Kidney epithelial cell (primary cell): ENCODE measurements at regions not wholly inside any gene's neighbourhood (a gene's known extent, or its start where the extent isn't known, plus 50 kb on each side); places are given as distances from the start of the nearest gene placed in this dataset.

Source experiments
- DNase-seq: peaks from one replicate; pipeline ENCODE4 v3.0.0-alpha.2; 2010; ENCODE audit warnings: low read depth
- H3K27me3 ChIP-seq: 2 replicates; pipeline ENCODE4 v1.6.0; 2011; ENCODE audit warnings: low read length; ENCODE audit not compliant: control insufficient read depth, insufficient read depth
- H3K36me3 ChIP-seq: 2 replicates; pipeline ENCODE4 v1.5.1; 2011; ENCODE audit warnings: low read length; ENCODE audit not compliant: control insufficient read depth, insufficient read depth
- H3K4me3 ChIP-seq: 2 replicates; pipeline ENCODE4 v1.5.1; 2011; ENCODE audit warnings: low read depth, mild to moderate bottlenecking, control low read depth, low read length
- TF ChIP-seq, protein P1 (sequence below): IDR thresholded peaks from 2 replicates; pipeline ENCODE4 v1.5.1; 2011; ENCODE audit warnings: mild to moderate bottlenecking, moderate library complexity, low read length, control low read depth, inconsistent platforms; ENCODE audit not compliant: insufficient read depth, poor library complexity, severe bottlenecking

DNA sequence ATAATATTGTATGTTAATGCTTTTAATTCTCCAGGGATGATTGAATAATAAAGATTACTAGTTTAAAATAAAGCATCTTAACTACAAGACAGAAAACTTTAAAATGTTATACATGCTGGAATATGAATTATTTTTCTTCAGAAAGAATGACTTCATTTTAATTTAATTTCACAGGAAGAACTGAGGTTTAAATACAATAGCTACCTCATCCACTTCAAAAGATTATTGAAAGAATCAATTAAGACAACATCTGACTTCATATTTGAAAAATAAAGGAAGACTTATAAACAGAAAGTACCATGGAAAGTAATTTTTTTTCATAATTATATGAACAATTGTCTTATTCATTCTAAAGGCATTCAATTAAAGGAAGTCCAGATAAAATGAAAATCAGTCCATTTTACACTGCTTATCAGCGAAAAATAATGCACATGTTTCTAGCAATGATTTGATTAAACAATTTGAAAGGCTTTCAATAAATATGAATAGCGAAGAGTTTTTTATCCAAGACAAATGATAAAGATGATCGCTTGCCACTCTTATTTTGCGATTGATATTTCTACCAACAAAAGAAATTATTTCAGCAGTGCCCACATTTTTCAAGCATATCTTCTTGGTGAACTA lies 368.5 kb upstream of the OPRM1 start:
- H3K4me3 ChIP-seq, result no peak overlapping the region
- H3K27me3 ChIP-seq, result no peaks in the 10 kb centered on the region
- DNase-seq, result no peak
- H3K36me3 ChIP-seq, result no peaks in the 10 kb centered on the region
- TF ChIP-seq, protein P1, sequence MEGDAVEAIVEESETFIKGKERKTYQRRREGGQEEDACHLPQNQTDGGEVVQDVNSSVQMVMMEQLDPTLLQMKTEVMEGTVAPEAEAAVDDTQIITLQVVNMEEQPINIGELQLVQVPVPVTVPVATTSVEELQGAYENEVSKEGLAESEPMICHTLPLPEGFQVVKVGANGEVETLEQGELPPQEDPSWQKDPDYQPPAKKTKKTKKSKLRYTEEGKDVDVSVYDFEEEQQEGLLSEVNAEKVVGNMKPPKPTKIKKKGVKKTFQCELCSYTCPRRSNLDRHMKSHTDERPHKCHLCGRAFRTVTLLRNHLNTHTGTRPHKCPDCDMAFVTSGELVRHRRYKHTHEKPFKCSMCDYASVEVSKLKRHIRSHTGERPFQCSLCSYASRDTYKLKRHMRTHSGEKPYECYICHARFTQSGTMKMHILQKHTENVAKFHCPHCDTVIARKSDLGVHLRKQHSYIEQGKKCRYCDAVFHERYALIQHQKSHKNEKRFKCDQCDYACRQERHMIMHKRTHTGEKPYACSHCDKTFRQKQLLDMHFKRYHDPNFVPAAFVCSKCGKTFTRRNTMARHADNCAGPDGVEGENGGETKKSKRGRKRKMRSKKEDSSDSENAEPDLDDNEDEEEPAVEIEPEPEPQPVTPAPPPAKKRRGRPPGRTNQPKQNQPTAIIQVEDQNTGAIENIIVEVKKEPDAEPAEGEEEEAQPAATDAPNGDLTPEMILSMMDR, result no peak

DNA sequence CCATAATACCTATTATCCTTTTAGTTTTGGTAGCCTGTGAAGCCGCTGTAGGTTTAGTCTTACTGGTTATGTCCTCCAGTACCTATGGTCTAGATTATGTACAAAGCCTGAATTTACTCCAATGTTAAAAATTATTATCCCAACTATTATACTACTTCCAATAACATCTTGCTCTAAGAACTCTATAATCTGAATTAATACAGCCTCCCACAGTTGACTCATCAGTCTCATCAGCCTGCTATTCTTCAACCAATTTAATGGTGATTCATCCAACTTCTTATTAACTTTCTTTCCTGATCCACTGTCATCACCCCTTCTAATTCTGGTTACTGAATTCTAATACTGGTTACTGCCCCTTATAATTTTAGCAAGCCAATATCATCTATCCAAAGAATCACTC lies 370.3 kb upstream of the OPRM1 start:
- Histone ChIP-seq H3K4me3 (no peak overlapping the region), H3K36me3 (no peaks in the 10 kb centered on the region), H3K27me3 (no peaks in the 10 kb centered on the region)
- TF ChIP-seq, protein P1, result no peak
- DNase-seq, result no peak

DNA sequence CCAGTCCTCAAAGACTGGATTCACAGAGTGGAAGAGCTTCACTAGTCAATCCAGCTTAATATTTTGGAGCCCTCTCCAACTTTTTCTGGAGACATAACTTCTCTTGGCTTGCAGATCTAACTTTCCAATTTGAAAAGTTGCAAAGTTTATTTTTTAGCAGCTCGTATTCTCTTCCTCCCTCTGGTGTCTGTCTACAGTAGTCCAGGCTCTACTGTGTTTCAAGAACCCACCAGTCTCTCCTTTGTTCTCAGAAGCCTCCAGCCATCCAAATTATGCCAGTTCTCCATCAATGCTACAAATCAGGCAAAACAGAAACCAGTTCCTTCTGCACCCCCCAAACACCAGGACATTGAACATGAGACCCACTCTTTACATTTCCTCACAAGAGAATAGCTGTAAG lies 376.1 kb upstream of the OPRM1 start:
- H3K27me3 ChIP-seq, result no peaks in the 10 kb centered on the region
- H3K36me3 ChIP-seq, result no peaks in the 10 kb centered on the region
- H3K4me3 ChIP-seq, result no peak overlapping the region
- no peak for DNase-seq
- TF ChIP-seq, protein P1, result no peak

DNA sequence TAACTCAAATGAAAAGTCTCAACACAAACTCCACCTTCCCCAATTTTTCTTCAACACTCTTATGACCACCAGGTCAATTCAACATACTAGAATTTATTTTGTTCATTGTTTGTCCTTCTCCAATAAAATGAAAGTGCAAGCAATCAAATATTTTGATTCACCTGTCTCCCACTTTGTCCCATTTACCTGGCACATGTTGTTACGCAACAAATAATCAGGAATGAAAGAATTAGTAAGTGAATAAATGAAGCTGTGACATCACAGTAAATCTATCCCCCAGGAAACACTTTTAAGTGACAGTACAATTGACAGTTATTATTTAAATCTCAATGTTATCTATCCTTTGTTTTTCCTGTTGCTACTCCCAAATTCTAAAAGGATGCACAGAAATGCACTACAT lies 393.7 kb upstream of the OPRM1 start:
- H3K4me3 ChIP-seq, result no peak overlapping the region
- DNase-seq, result no peak
- TF ChIP-seq, protein P1, result no peak
- H3K27me3 ChIP-seq, result no peaks in the 10 kb centered on the region
- no peaks in the 10 kb centered on the region for H3K36me3 ChIP-seq

DNA sequence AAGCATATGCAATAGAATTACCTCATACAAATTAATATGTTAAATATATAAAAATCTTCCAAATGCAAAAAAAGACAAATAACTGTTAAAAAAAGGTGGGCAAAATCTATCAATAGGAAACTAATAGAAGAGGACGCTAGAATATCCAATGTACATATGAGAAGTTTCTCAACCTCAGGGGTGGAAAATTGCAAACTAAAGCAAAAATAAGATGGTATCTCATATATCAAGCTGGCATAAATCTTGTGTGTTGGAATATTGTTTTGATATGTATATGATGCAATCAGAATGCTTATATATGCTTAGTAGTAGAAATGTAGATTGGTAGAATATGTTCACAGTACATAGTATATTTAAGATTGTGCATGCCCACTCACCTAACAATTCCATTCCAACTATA lies 395.0 kb upstream of the OPRM1 start:
- no peak overlapping the region for H3K4me3 ChIP-seq
- no peaks in the 10 kb centered on the region for H3K27me3 ChIP-seq
- no peak for DNase-seq
- no peaks in the 10 kb centered on the region for H3K36me3 ChIP-seq
- TF ChIP-seq, protein P1, result no peak

DNA sequence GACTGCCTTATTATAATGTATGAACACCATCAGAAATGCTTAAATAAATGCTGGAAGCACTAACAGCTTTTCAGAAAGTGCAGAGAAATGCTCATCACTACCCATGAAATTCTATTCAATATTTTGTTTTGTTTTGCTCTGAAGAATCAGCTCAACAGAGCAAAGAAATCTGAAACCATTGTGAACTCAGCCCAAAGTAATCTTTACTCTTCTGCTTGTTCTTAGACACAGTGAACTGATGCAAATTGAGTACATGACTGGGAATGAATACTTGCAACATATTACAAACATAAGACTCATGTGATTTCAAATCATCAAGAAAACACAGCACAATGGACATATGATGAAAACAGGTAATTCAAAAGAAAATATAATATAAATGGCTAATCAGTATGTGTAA lies 404.6 kb upstream of the OPRM1 start:
- TF ChIP-seq, protein P1, result no peak

More for the DNA sequence above, 404.6 kb upstream of the OPRM1 start:
- no peak overlapping the region for H3K4me3 ChIP-seq
- no peak for DNase-seq
- H3K36me3 ChIP-seq, result no peaks in the 10 kb centered on the region
- H3K27me3 ChIP-seq, result no peaks in the 10 kb centered on the region
